Activated CD4-positive, alpha-beta T cell treated with anti-CD3 and anti-CD28 coated beads for 48 hours (primary cell): ENCODE measurements at regions not wholly inside any gene's neighbourhood (a gene's known extent, or its start where the extent isn't known, plus 50 kb on each side); places are given as distances from the start of the nearest gene placed in this dataset.

ENCODE experiments used
- DNase-seq: peaks from one replicate; pipeline ENCODE4 v3.0.0-alpha.2; 2020

DNA sequence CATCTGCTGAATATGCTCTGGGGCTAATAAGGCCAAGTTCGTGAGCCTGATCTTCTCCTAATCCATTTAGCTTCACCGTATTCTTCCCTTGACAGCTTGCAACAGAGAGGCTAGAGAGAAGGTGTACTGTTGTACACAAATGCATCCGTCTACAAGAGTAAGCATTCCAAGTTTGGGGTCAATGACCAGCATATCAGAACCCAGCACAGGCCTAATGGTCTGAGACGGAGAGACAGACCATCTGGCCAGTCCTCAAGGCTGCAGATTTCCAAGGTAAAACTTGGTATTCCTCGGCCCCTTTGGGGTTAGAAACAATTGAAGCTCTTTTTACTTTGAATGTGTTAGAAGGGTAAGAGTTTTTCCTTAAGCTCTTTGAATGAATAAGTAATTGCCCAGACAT is 481.2 kb upstream of the KLF4 start:
- no peak for DNase-seq

- DNase-seq: no peak
These were observed 480.2 kb upstream of the KLF4 start for GRCh38 chr9:107969727-107970126.

GRCh38 chr9:107969141-107969540 is 479.6 kb upstream of the KLF4 start:
- no peak for DNase-seq

DNA sequence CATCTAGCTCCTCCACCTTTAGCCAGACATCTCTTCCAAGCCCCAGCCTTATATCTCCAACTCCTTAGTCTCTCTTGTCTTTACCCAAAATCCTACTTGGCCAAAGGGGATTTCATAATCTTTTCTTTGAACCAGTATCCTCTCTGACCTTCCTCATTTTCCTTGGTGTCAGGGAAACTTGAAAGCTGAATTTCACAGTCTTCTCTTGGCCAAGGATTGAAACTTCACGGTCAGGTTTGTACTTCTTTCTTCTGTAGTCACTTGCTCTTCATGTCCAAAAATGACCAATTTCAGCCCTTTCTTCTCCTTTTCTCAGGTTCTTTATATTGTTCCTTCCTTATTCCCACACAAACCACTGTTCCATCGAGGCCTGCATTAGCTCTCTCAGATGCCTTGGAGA is 473.7 kb upstream of the KLF4 start:
- no peak for DNase-seq

GRCh38 chr9:107960916-107961315 is 471.3 kb upstream of the KLF4 start:
- DNase-seq: no peak

- no peak for DNase-seq
These were observed 464.7 kb upstream of the KLF4 start for GRCh38 chr9:107954312-107954711.

DNA sequence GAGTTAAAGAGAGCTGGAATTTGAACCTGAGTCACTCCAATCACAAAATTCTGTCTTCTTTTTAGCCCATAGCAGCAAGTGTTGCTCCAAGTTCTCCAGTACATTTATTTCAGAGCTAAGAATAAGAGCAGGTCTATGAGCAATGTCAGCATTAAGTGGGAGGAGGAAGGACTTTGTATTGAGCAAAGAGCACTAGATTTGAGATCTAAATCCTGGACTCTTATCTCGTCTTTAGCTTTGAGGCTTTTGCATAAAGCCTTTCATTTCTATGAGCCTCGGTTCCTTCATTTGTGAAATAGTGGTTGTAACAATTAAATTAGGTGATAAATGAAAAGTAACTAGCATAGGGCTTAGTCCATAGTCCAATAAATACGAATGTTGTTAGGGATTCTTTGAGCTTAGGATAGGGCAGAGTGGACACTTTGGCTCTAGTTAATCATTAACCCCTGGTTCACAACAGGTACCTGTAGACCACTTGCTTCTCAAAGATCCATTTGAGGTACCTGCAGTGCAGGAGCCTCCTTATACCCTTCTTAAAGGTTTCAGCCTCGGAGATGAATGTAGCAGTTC is 464.1 kb upstream of the KLF4 start:
- no peak for DNase-seq

DNA sequence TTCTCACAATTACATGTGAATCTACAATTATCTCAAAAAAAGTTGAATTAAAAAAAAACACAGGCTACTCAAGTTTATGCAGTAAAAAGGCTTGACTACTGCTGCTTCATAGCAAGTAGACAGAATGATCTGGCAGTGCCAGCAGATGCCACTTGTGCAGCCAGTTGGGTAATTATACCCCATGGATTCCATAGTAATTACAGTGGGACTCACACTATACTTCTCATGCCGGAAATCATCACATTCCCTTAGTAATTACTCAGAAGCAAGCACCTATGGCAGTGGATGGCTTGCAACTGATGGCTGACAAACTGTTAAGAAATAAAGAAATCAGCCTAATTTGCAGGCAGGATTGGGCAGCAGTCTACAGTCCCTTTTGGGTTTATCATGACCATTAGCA is 463.2 kb upstream of the KLF4 start:
- no peak for DNase-seq

- DNase-seq: no peak
These were observed 461.9 kb upstream of the KLF4 start for GRCh38 chr9:107951511-107951910.

- no peak for DNase-seq
These were observed 459.5 kb upstream of the KLF4 start for GRCh38 chr9:107949061-107949460.

DNA sequence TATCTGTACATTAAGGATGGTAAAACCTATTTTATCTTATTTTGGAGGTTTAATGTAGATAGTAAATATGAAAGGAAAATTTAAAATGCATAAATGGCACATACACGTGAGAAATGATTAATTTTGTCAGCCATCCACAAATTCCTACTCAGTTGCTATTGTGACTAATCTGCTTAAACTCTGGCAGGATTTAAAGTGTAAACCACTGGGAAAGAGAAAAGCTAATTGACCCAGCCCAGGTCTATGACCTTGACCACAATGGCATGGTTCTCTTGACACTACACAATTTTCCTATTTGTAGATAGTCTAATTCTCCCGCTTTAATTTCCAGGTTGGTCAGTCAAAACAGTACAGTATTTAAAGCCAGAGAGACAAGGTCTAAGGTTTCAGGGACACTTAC is 459.0 kb upstream of the KLF4 start:
- DNase-seq: no peak

- no peak for DNase-seq
These were observed 458.5 kb upstream of the KLF4 start for GRCh38 chr9:107948086-107948485.

DNA sequence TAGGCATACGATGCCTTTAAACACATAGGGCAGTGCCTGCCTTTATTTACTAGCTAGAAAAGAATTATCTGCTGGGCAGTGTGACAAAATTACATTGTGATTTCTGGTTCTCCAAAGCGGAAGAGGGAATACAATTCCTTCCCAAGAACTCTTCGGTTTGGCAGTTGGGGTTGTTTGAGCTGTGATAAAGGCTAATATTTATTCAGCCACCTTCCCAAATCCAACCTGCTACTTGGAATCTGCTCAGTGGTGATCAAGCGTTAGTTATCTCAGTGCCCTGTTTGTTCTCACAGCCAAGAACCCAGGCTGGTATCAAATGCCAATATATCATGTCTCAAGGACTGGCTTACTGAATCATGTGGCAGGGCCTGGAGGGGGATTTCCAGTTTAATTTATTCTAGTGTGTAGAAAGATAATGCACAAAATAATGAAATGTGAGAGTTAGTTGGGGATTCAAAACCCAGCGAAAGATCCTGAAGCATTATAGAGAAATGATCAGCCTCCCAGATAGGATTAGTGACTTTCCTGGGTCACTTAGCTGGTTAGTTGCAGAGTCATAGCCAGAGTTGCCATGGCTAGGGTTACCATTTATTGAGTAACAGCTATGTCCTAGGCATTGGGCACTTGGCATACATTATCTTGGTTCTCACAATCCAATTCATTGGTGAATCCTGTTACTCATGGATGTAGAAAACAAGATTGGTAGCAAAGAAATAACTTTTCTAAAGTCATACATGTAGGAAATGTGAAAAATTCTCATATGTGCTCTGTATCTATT is 457.0 kb upstream of the KLF4 start:
- no peak for DNase-seq

- DNase-seq: no peak
These were observed 456.4 kb upstream of the KLF4 start for GRCh38 chr9:107945961-107946360.

- no peak for DNase-seq
These were observed 455.9 kb upstream of the KLF4 start for GRCh38 chr9:107945493-107945892.

- no peak for DNase-seq
These were observed 454.8 kb upstream of the KLF4 start for GRCh38 chr9:107944387-107944786.

DNA sequence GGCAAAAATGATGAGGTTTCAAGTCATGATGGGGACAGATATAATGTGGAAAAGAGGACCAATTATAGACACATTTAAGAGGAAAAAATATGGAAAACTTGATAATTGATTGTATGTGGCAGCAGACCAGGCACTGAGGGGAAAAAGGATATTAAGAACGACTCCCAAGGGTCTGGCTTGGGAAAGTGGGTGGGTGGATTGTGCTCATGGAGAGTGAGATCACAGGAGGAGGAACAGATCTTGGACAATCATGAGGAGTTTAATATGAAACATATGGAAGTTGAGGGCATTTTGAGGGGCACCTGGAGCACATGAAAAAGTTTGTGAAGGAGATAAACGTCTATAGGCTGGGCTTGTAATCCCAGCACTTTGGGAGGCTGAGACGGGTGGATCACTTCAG is 454.3 kb upstream of the KLF4 start:
- DNase-seq: no peak

DNA sequence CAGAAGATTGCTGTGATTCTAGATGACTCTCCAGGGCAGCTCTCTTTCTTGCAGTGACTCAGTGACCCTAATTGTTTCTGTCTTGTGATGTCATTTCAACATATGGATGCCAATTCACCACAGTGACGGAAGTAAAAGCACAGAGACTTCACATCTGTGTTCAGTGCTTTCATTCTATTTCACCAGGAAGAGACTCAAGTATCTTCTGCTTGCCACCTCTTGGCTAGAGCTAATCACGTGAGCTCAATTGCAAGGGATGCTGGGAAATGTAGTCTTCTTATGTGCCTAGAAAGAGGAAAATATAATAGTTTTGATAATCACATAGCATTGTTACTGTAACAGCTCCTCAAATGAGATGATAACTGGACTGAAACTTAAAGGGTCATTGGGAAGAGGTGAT is 453.3 kb upstream of the KLF4 start:
- DNase-seq: no peak

GRCh38 chr9:107942291-107942690 is 452.7 kb upstream of the KLF4 start:
- no peak for DNase-seq

DNA sequence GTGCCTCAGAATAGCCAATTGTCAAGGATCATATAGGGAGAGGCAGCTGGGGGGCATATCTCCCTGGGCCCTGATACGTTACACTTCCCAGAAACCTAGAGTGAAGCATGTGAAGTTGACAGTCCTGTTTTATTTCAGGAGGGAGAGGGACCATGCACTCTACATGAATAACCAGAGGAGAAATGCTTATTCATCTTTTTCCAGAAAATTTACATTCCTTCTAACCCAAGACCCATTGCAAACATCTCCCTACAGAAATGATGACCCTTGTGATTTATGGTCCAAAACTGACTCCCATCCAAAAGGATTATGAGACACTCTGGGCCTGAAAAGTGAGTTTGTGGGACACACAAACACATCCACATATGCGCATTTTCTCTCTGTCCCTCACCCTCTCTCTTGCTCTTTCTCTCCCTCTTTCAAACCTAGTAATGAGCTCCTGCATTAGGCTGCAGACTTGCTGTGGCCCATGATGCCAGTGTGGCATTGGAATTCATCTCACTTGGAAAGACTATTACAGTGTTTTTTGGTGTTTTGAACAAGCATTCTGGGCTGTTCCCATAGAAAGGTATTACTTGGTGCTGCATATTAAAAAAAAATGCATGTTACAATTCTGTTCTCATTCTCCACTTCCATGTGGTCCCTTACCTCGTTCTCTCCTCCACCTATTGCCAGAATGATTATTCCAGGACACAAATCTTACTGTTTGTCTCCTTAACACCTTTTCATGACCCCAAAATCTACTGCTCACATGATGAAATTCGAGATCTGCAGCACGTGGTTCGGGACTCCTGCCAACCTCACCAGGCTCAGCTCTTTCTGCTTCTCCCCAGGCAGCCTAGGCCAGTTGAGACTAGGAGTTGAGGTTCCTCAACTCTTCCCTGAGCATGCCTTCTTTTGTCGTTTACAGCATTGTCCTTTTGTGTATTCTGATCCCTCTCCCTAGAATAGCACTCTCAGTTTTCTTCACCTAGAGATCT is 451.3 kb upstream of the KLF4 start:
- no peak for DNase-seq

DNA sequence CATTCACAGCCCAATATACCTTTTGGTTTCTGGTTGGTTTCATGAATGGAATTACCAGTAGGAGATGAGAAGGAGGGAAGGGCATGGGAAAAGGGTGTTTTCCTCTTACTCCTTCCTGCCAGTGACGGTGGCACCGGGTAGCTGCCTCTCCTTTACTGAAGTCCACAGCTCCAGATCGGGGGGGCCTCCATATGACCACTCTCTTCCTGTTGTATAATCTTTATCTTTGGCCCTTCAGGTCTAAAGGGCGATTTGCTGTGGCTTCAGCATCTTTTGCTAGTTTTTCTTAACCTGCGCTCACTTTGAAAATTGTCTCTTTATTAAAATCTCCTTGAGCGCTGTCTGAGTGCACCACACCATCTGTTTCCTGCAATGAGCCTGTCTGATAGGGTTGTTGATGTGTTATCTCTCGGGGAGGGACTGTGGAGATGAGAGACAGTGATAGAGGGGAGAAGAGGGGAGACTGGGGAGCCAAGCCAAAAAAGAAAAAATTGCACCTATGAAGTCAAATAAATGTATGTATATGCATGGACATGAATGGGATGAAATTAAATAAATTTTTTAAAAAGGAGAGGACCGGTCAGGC is 449.3 kb upstream of the KLF4 start:
- DNase-seq: no peak

DNA sequence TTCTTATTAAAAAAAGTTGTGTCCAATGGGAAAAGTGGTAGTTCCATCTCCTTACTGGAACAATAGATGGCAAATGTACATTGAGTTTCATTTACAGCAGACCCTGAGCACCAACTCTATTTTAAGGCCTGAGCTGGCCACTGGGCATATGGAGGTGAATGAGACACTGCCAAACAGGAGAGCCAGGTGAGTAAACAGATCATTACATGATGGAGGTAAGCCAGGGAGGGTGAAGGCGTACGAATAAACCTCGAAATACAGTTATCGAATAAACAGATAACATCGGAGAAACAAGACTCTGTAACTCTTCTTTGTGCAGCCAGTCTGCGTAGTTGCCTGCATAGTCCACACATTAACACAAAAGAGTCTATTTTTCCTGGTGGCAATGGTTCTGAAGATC is 446.4 kb upstream of the KLF4 start:
- DNase-seq: no peak

DNA sequence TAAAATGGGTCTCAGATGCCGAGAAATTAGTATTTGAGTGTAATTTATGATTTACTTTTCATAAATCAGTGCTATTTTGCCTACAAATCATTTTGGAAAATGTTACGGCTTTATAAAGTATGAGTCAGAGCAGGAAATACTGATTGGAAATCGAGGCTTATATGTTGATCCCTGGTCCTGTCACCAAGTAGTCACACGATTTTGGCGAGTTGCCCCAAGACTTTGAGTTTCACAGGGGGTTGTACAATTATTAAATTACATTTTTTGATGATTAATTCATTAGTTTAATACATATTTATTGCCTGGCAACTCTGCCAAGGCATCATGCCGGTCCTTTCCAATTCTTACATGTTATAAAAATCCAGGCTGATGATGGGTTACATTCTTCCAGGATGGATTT is 443.9 kb upstream of the KLF4 start:
- no peak for DNase-seq
